K562 (cell line): ENCODE measurements at regions not wholly inside any gene's neighbourhood (a gene's known extent, or its start where the extent isn't known, plus 50 kb on each side); places are given as distances from the start of the nearest gene placed in this dataset.

Source experiments
- ATAC-seq: fragments of 200-7000 bp; cut with Tn5 transposase; 3 replicates; pipeline ENCODE4 v1.9.1; 2020; ENCODE audit warnings: moderate library complexity
- BruUV-seq: library from RNA; stranded (reverse); fragments of 400-500 nt; replicated peaks from 2 replicates; lab custom pipeline; 2021; lab: Mats Ljungman, UMichigan
- CTCF ChIA-PET: fragments of 300-600 bp; formaldehyde crosslinking; extraction: SDS; loops from one replicate; lab custom pipeline; 2021; ENCODE audit warnings: low intra/inter-chr PET ratio; lab: Yijun Ruan, JAX
- POLR2A ChIA-PET: fragments of 300-600, 350-650 bp; sonication (Branson Sonifier 250); formaldehyde crosslinking; extraction: SDS; loops from one replicate; lab custom pipeline; 2021; ENCODE audit warnings: antibody characterized with exemption, inconsistent platforms; lab: Yijun Ruan, JAX
- DNase-seq, 4 experiments: peaks; one replicate each; pipeline versions ENCODE4 v3.0.0 to v3.0.0-alpha.2; 2011 to 2018; ENCODE audit warnings: low spot score in 3 of 4, mixed read lengths in 3 of 4; ENCODE audit errors: extremely low read depth in 1 of 4
- FAIRE-seq: peaks from 2 replicates; lab custom pipeline; 2011; peaks lifted over from hg19 to GRCh38; lab: Jason Lieb, UNC
- H2AFZ ChIP-seq: 2 replicates; pipeline ENCODE4 v1.6.0; 2011; ENCODE audit warnings: low read depth, low read length, control low read depth, inconsistent platforms
- H3K27ac ChIP-seq: fragments of 200-600 bp; 3 replicates; pipeline ENCODE4 v1.8.0; 2011; ENCODE audit warnings: low read depth, mild to moderate bottlenecking, control low read depth, inconsistent platforms, low read length, moderate library complexity, mixed read lengths; ENCODE audit errors: extremely low read depth
- H3K27me3 ChIP-seq, 2 experiments: fragments of 300-600 bp in 1 of 2; 2 replicates in 1 of 2; 3 replicates in 1 of 2; pipeline versions ENCODE4 v1.6.0 to v1.8.0; 2011; ENCODE audit warnings: inconsistent platforms in 2 of 2, low read length in 2 of 2, mild to moderate bottlenecking in 1 of 2, mixed read lengths in 1 of 2, moderate library complexity in 1 of 2; ENCODE audit not compliant: control insufficient read depth in 2 of 2, insufficient read depth in 2 of 2
- H3K36me3 ChIP-seq: fragments of 300-600 bp; 3 replicates; pipeline ENCODE4 v1.8.0; 2011; ENCODE audit warnings: mild to moderate bottlenecking, low read length, inconsistent platforms; ENCODE audit not compliant: control insufficient read depth, insufficient read depth
- H3K4me1 ChIP-seq, 2 experiments: fragments of 200-600 bp in 1 of 2; replicated peaks in 1 of 2; 2 replicates in 1 of 2; 3 replicates in 1 of 2; pipeline versions ENCODE4 v1.5.1 to v1.8.0; 2011; ENCODE audit warnings: inconsistent platforms in 2 of 2, low read length in 2 of 2, mild to moderate bottlenecking in 1 of 2, mixed read lengths in 1 of 2, moderate library complexity in 1 of 2; ENCODE audit not compliant: control insufficient read depth in 2 of 2, insufficient read depth in 2 of 2
- H3K4me2 ChIP-seq: 2 replicates; pipeline ENCODE4 v1.6.1; 2011; ENCODE audit warnings: low read length, control low read depth, inconsistent platforms, mixed read lengths; ENCODE audit not compliant: insufficient read depth
- H3K4me3 ChIP-seq: fragments of 200-600 bp; sonication (generic), shearing (Covaris generic); 2 replicates; pipeline ENCODE4 v1.5.1; 2016; ENCODE audit warnings: control low read depth, inconsistent platforms
- H3K79me2 ChIP-seq: fragments of 200-600 bp; 3 replicates; pipeline ENCODE4 v1.8.0; 2011; ENCODE audit warnings: low read length, inconsistent platforms; ENCODE audit not compliant: control insufficient read depth, insufficient read depth
- H3K9ac ChIP-seq, 2 experiments: 2 replicates each; pipeline versions ENCODE4 v1.6.0 to v1.6.1; 2011; ENCODE audit warnings: low read depth in 2 of 2, low read length in 2 of 2, control low read depth in 1 of 2, inconsistent platforms in 1 of 2, mild to moderate bottlenecking in 1 of 2, mixed read lengths in 1 of 2; ENCODE audit not compliant: insufficient read depth in 1 of 2
- H3K9me1 ChIP-seq: one replicate; pipeline ENCODE4 v1.6.0; 2011; ENCODE audit warnings: inconsistent platforms, mild to moderate bottlenecking, low read length, moderate library complexity; ENCODE audit not compliant: control insufficient read depth, insufficient read depth
- H3K9me3 ChIP-seq: replicated peaks from 2 replicates; pipeline ENCODE4 v1.5.1; 2011; ENCODE audit warnings: low read depth, low read length, inconsistent platforms; ENCODE audit not compliant: control insufficient read depth, insufficient read depth
- H4K20me1 ChIP-seq: replicated peaks from 2 replicates; pipeline ENCODE4 v1.6.1; 2011; ENCODE audit warnings: low read length, inconsistent platforms, mixed read lengths; ENCODE audit not compliant: control insufficient read depth, insufficient read depth
- BACH1 ChIP-seq: fragments of 200-800 bp; sonication (Bioruptor generic); IDR thresholded peaks from 2 replicates; pipeline ENCODE4 v1.6.1; 2016; ENCODE audit warnings: missing genetic modification characterization, missing compliant biosample characterization
- BDP1 ChIP-seq: IDR thresholded peaks from 3 replicates; pipeline ENCODE4 v1.6.1; 2011; ENCODE audit not compliant: insufficient read length, insufficient read depth
- CBX8 ChIP-seq: fragments of 200-600 bp; sonication (generic); IDR thresholded peaks from 2 replicates; pipeline ENCODE4 v1.6.1; 2012; ENCODE audit warnings: borderline replicate concordance, mixed run types, low read depth, mild to moderate bottlenecking, moderate library complexity, mixed read lengths, low read length, control low read depth, inconsistent platforms; ENCODE audit not compliant: poor library complexity, severe bottlenecking; ENCODE audit errors: extremely low read depth
- CHCHD3 ChIP-seq: fragments of 250-450 bp; sonication (Bioruptor Pico); IDR thresholded peaks from 2 replicates; pipeline ENCODE4 v2.1.2; 2022; ENCODE audit warnings: mild to moderate bottlenecking
- HOXB6 ChIP-seq: fragments of 250-450 bp; sonication (Bioruptor Pico); IDR thresholded peaks from 2 replicates; pipeline ENCODE4 v1.5.1; 2022; ENCODE audit warnings: mild to moderate bottlenecking, borderline replicate concordance
- HSF4 ChIP-seq: fragments of 250-450 bp; sonication (Bioruptor Pico); IDR thresholded peaks from 2 replicates; pipeline ENCODE4 v2.1.2; 2022; ENCODE audit warnings: mild to moderate bottlenecking, moderate library complexity, borderline replicate concordance
- LARP7 ChIP-seq: fragments of 450-650 bp; IDR thresholded peaks from 2 replicates; pipeline ENCODE4 v1.6.1; 2016
- POLR2A ChIP-seq: fragments of 450-650 bp; conservative IDR thresholded peaks from 2 replicates; pipeline ENCODE4 v1.6.1; 2016
- WGBS: fragments of 100-300 bp; shearing (Covaris generic); methylation state at CpG from one replicate; pipeline ENCODE4 v1.1.6; 2016; ENCODE audit warnings: low coverage, mixed read lengths; ENCODE audit not compliant: insufficient coverage; ENCODE audit errors: missing lambda C conversion rate; 5-methylcytosine and 5-hydroxymethylcytosine counted together
- in situ Hi-C: fragments of 300-500 bp; cut with MboI; formaldehyde crosslinking; loops from 4 replicates; pipeline ENCODE4 v1.15.0; 2018; ENCODE audit warnings: inconsistent platforms, mixed read lengths
- intact Hi-C: fragments of 100-400 bp; cut with micrococcal nuclease; formaldehyde crosslinking; loops from 2 replicates; pipeline ENCODE4 v1.14.2; 2022
- TF ChIP-seq, protein P1 (sequence below): fragments of 450-650 bp; IDR thresholded peaks from 2 replicates; pipeline ENCODE4 v1.6.1; 2018; ENCODE audit not compliant: partially characterized antibody
- TF ChIP-seq, protein P2 (sequence below): fragments of 450-650 bp; conservative IDR thresholded peaks from 2 replicates; pipeline ENCODE4 v1.6.1; 2016; ENCODE audit warnings: missing genetic modification characterization, low read depth, mild to moderate bottlenecking, control low read depth, missing compliant biosample characterization
- TF ChIP-seq, protein P3 (sequence below): fragments of 450-650 bp; IDR thresholded peaks from 2 replicates; pipeline ENCODE4 v1.6.1; 2016; ENCODE audit warnings: mild to moderate bottlenecking

- no peak for DNase-seq
- H3K9me1 ChIP-seq = no peaks in the 10 kb centered on the region
- ChIA-PET POLR2A (no interaction called here), CTCF (no interaction called here)
- WGBS = 0% methylated on average over 2 of the region's 2 CpGs
- in situ Hi-C loops = no loop called here
- H3K4me2 ChIP-seq = no peak overlapping the region
- no peaks in the 10 kb centered on the region for H3K27me3 ChIP-seq
- H3K27ac ChIP-seq = no peak overlapping the region
- no peak overlapping the region for H2AFZ ChIP-seq
- H3K9me3 ChIP-seq = no peaks in the 10 kb centered on the region
- H3K4me3 ChIP-seq = no peak overlapping the region
- no peak for ATAC-seq
- H3K4me1 ChIP-seq = peaks cover 0 to 16% of the 10 kb centered on the region in 2 experiments; a peak in 2 of 5 replicates
- no peaks in the 10 kb centered on the region for H3K36me3 ChIP-seq
- no peaks in the 10 kb centered on the region for H3K79me2 ChIP-seq
- intact Hi-C loops = no loop called here
- no peak overlapping the region for H3K9ac ChIP-seq
- H4K20me1 ChIP-seq = no peaks in the 10 kb centered on the region
- FAIRE-seq = no peak
- BruUV-seq = no TSS peak
- TF ChIP-seq, protein P1, sequence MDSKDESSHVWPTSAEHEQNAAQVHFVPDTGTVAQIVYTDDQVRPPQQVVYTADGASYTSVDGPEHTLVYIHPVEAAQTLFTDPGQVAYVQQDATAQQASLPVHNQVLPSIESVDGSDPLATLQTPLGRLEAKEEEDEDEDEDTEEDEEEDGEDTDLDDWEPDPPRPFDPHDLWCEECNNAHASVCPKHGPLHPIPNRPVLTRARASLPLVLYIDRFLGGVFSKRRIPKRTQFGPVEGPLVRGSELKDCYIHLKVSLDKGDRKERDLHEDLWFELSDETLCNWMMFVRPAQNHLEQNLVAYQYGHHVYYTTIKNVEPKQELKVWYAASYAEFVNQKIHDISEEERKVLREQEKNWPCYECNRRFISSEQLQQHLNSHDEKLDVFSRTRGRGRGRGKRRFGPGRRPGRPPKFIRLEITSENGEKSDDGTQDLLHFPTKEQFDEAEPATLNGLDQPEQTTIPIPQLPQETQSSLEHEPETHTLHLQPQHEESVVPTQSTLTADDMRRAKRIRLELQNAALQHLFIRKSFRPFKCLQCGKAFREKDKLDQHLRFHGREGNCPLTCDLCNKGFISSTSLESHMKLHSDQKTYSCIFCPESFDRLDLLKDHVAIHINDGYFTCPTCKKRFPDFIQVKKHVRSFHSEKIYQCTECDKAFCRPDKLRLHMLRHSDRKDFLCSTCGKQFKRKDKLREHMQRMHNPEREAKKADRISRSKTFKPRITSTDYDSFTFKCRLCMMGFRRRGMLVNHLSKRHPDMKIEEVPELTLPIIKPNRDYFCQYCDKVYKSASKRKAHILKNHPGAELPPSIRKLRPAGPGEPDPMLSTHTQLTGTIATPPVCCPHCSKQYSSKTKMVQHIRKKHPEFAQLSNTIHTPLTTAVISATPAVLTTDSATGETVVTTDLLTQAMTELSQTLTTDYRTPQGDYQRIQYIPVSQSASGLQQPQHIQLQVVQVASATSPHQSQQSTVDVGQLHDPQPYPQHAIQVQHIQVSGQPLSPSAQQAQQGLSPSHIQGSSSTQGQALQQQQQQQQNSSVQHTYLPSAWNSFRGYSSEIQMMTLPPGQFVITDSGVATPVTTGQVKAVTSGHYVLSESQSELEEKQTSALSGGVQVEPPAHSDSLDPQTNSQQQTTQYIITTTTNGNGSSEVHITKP = no peak
- TF ChIP-seq HSF4 (CRISPR knock-in tag) = no peak
- no peak for TF ChIP-seq HOXB6 (CRISPR knock-in tag)
- TF ChIP-seq POLR2A = no peak
- TF ChIP-seq, protein P2, sequence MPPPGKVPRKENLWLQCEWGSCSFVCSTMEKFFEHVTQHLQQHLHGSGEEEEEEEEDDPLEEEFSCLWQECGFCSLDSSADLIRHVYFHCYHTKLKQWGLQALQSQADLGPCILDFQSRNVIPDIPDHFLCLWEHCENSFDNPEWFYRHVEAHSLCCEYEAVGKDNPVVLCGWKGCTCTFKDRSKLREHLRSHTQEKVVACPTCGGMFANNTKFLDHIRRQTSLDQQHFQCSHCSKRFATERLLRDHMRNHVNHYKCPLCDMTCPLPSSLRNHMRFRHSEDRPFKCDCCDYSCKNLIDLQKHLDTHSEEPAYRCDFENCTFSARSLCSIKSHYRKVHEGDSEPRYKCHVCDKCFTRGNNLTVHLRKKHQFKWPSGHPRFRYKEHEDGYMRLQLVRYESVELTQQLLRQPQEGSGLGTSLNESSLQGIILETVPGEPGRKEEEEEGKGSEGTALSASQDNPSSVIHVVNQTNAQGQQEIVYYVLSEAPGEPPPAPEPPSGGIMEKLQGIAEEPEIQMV (tag) = no peak
- TF ChIP-seq CBX8 = no peak
- TF ChIP-seq BACH1 (tag) = no peak
- no peak for TF ChIP-seq LARP7
- no peak for TF ChIP-seq CHCHD3 (CRISPR knock-in tag)
- no peak for TF ChIP-seq BDP1
- TF ChIP-seq, protein P3, sequence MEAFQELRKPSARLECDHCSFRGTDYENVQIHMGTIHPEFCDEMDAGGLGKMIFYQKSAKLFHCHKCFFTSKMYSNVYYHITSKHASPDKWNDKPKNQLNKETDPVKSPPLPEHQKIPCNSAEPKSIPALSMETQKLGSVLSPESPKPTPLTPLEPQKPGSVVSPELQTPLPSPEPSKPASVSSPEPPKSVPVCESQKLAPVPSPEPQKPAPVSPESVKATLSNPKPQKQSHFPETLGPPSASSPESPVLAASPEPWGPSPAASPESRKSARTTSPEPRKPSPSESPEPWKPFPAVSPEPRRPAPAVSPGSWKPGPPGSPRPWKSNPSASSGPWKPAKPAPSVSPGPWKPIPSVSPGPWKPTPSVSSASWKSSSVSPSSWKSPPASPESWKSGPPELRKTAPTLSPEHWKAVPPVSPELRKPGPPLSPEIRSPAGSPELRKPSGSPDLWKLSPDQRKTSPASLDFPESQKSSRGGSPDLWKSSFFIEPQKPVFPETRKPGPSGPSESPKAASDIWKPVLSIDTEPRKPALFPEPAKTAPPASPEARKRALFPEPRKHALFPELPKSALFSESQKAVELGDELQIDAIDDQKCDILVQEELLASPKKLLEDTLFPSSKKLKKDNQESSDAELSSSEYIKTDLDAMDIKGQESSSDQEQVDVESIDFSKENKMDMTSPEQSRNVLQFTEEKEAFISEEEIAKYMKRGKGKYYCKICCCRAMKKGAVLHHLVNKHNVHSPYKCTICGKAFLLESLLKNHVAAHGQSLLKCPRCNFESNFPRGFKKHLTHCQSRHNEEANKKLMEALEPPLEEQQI = no peak
These were observed 82.5 kb upstream of the EPB41L3 start for GRCh38 chr18:5626130-5626880.
